GM18498 (cell line): ENCODE measurements at regions not wholly inside any gene's neighbourhood (a gene's known extent, or its start where the extent isn't known, plus 50 kb on each side); places are given as distances from the start of the nearest gene placed in this dataset.

Experiments
- ATAC-seq: cut with Tn5 transposase; IDR thresholded peaks from one replicate; pipeline ENCODE4 v1.9.1; 2021; ENCODE audit warnings: mild to moderate bottlenecking, moderate library complexity; ENCODE audit not compliant: unreplicated experiment

- ATAC-seq, result no peak
Observed at GRCh38 chr11:92423115-92424034, 198.8 kb downstream of the FAT3 start.

GRCh38 chr11:92424281-92424680 is 199.7 kb downstream of the FAT3 start:
- no peak for ATAC-seq

GRCh38 chr11:92425127-92425526 is 200.5 kb downstream of the FAT3 start:
- ATAC-seq, result no peak

GRCh38 chr11:92432515-92432914 is 207.9 kb downstream of the FAT3 start:
- ATAC-seq, result no peak

- ATAC-seq, result no peak
Observed at GRCh38 chr11:92436034-92436920, 211.7 kb downstream of the FAT3 start.

- no peak for ATAC-seq
Observed at GRCh38 chr11:92439133-92439532, 214.5 kb downstream of the FAT3 start.

- ATAC-seq, result no peak
Observed at GRCh38 chr11:92440701-92441442, 216.3 kb downstream of the FAT3 start.

- ATAC-seq, result no peak
Observed at GRCh38 chr11:92441443-92441726, 216.8 kb downstream of the FAT3 start.

- no peak for ATAC-seq
Observed at GRCh38 chr11:92443199-92443598, 218.6 kb downstream of the FAT3 start.

GRCh38 chr11:92447586-92447985 is 223.0 kb downstream of the FAT3 start:
- no peak for ATAC-seq

- ATAC-seq, result no peak
Observed at GRCh38 chr11:92449222-92449621, 224.6 kb downstream of the FAT3 start.

- ATAC-seq, result no peak
Observed at GRCh38 chr11:92449780-92450179, 225.2 kb downstream of the FAT3 start.

- ATAC-seq, result no peak
Observed at GRCh38 chr11:92451063-92451462, 226.4 kb downstream of the FAT3 start.

GRCh38 chr11:92453055-92453454 is 228.4 kb downstream of the FAT3 start:
- no peak for ATAC-seq

- no peak for ATAC-seq
Observed at GRCh38 chr11:92455210-92455790, 230.7 kb downstream of the FAT3 start.

GRCh38 chr11:92457250-92457649 is 232.6 kb downstream of the FAT3 start:
- ATAC-seq, result no peak

GRCh38 chr11:92458486-92458885 is 233.9 kb downstream of the FAT3 start:
- ATAC-seq, result no peak

GRCh38 chr11:92460213-92460612 is 235.6 kb downstream of the FAT3 start:
- ATAC-seq, result no peak

GRCh38 chr11:92461447-92461846 is 236.8 kb downstream of the FAT3 start:
- ATAC-seq, result no peak

- no peak for ATAC-seq
Observed at GRCh38 chr11:92462821-92463220, 238.2 kb downstream of the FAT3 start.

- ATAC-seq, result no peak
Observed at GRCh38 chr11:92464822-92465221, 240.2 kb downstream of the FAT3 start.
